Activated CD8-positive, alpha-beta T cell treated with anti-CD3 and anti-CD28 coated beads for 36 hours (primary cell): ENCODE measurements at regions not wholly inside any gene's neighbourhood (a gene's known extent, or its start where the extent isn't known, plus 50 kb on each side); places are given as distances from the start of the nearest gene placed in this dataset.
A peak's percentile ranks its signal among the peaks of the same experiment; 100 is the strongest.

Experiments
- ATAC-seq: fragments of 200-7000 bp; cut with Tn5 transposase; one replicate; pipeline ENCODE4 v1.10.0; 2021; ENCODE audit warnings: mild to moderate bottlenecking, moderate library complexity
- CTCF ChIA-PET: fragments of 350-600 bp; sonication (Branson Sonifier 250); formaldehyde crosslinking; loops from one replicate; lab custom pipeline; 2021; ENCODE audit warnings: antibody characterized with exemption; lab: Charles Lee
- POLR2A ChIA-PET: fragments of 350-600 bp; sonication (Branson Sonifier 250); formaldehyde crosslinking; loops from one replicate; lab custom pipeline; 2021; ENCODE audit warnings: antibody characterized with exemption; lab: Charles Lee
- DNase-seq: peaks from one replicate; pipeline ENCODE4 v3.0.0-alpha.2; 2020
- H3K27ac Mint-ChIP-seq: one replicate; pipeline ENCODE4 v1.8.0; 2021; ENCODE audit warnings: mild to moderate bottlenecking, mixed read lengths
- H3K27me3 Mint-ChIP-seq: one replicate; pipeline ENCODE4 v1.8.0; 2021; ENCODE audit warnings: mixed read lengths
- H3K36me3 Mint-ChIP-seq: one replicate; pipeline ENCODE4 v1.8.0; 2021; ENCODE audit warnings: low read depth, mixed read lengths
- H3K4me1 Mint-ChIP-seq: one replicate; pipeline ENCODE4 v1.8.0; 2021; ENCODE audit warnings: low read depth, mixed read lengths
- H3K4me3 Mint-ChIP-seq: one replicate; pipeline ENCODE4 v1.8.0; 2021; ENCODE audit warnings: mild to moderate bottlenecking, moderate library complexity, mixed read lengths
- H3K9me3 Mint-ChIP-seq: one replicate; pipeline ENCODE4 v1.8.0; 2021; ENCODE audit warnings: mixed read lengths
- intact Hi-C: fragments of 100-400 bp; cut with micrococcal nuclease; formaldehyde crosslinking; loops from one replicate; pipeline ENCODE4 v1.10.0; 2022
- TF ChIP-seq, protein P1 (sequence below): fragments of 200-600 bp; IDR thresholded peaks from one replicate; pipeline ENCODE4 v1.8.0; 2022; ENCODE audit warnings: antibody characterized with exemption, mild to moderate bottlenecking

DNA sequence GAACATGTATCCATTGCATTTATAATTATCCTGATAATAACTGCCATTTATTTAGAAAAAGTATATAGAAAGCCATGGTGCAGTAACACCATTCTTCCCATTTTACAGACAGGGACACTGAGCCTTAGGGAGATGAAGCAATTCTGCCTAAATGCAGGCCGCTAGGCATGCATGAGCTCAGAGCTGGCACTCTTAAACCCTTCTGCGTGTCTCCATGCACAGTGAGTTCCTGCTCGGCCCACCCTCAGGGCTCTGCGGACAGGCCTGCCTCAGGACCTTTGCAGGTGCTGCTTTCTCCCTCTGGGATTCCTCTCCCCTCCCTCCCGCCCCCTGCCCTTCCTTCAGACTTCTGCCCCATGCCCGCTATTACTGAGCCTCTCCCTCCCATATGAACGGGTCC lies 54.3 kb upstream of the WSB1 start:
- TF ChIP-seq, protein P1, sequence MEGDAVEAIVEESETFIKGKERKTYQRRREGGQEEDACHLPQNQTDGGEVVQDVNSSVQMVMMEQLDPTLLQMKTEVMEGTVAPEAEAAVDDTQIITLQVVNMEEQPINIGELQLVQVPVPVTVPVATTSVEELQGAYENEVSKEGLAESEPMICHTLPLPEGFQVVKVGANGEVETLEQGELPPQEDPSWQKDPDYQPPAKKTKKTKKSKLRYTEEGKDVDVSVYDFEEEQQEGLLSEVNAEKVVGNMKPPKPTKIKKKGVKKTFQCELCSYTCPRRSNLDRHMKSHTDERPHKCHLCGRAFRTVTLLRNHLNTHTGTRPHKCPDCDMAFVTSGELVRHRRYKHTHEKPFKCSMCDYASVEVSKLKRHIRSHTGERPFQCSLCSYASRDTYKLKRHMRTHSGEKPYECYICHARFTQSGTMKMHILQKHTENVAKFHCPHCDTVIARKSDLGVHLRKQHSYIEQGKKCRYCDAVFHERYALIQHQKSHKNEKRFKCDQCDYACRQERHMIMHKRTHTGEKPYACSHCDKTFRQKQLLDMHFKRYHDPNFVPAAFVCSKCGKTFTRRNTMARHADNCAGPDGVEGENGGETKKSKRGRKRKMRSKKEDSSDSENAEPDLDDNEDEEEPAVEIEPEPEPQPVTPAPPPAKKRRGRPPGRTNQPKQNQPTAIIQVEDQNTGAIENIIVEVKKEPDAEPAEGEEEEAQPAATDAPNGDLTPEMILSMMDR: no peak
- CTCF ChIA-PET: interaction anchor here (0.9 to 6.2 kb wide), 10 partner anchors 30 to 402 kb away, joined by 3 to 149 read pairs (median 4); no protein-coding TSS in a partner anchor
- Mint-ChIP-seq H3K4me1 (peaks cover 17% of the 10 kb centered on the region), H3K27me3 (peaks cover 6% of the 10 kb centered on the region), H3K4me3 (no peak overlapping the region), H3K9me3 (no peaks in the 10 kb centered on the region), H3K27ac (no peak overlapping the region), H3K36me3 (no peaks in the 10 kb centered on the region)
- intact Hi-C loops: loop anchor here (10.0 kb wide), 1 partner anchor 365 kb away; no protein-coding TSS in a partner anchor
- no peak for ATAC-seq
- DNase-seq: no peak
- POLR2A ChIA-PET: interaction anchor here (1.0 to 1.8 kb wide), 2 partner anchors 54 to 94 kb away, joined by 3 to 7 read pairs; partner anchors contain the start of gene WSB1

DNA sequence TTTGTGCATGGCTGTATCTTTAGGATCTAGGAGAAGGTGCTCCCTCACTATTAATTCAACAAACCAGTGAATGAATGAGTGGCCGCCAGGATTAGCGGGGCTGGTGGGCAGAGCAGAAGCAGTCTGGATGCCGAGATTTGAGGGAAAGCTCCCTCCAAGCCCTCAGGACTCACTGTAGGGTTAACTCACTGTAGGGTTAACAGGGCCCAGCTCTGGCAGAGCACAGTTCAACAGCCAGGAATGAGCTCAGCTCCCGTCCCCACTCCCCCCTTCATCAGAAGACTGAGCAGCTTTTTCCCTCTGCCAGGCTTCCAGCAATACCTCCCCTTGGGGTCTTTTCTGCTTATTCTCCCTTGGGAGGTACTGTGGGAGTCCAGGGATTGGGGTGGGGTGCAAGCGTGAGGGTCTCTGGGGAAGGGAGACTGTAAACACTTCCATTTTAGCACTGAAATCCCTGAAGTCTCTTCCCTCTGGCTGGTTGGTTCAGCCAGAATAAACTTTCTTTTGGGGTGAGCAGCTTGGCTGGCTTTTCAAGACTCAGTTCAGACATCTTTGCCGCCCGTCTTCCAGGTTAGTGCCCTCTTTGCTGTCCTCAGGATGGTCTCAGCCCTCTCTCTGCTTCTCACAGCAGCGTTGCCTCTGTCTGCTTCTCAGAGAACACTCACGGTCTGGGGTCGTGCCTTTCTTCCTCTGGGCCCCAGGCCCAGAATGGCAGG lies 53.7 kb upstream of the WSB1 start:
- H3K36me3 Mint-ChIP-seq: no peaks in the 10 kb centered on the region
- H3K9me3 Mint-ChIP-seq: no peaks in the 10 kb centered on the region
- H3K4me3 Mint-ChIP-seq: no peak overlapping the region
- no peak for DNase-seq
- TF ChIP-seq, protein P1: no peak
- intact Hi-C loops: loop anchor here (10.0 kb wide), 1 partner anchor 55 kb away; the partner anchor contains the start of gene WSB1
- no peak overlapping the region for H3K27ac Mint-ChIP-seq
- peaks cover 20% of the 10 kb centered on the region for H3K4me1 Mint-ChIP-seq
- H3K27me3 Mint-ChIP-seq: peaks cover 6% of the 10 kb centered on the region
- ATAC-seq: no peak
- ChIA-PET CTCF (interaction anchor here (1.0 to 3.4 kb wide), 4 partner anchors 54 to 360 kb away, joined by 3 to 22 read pairs (median 4); partner anchors contain the start of gene WSB1), POLR2A (no interaction called here)

DNA sequence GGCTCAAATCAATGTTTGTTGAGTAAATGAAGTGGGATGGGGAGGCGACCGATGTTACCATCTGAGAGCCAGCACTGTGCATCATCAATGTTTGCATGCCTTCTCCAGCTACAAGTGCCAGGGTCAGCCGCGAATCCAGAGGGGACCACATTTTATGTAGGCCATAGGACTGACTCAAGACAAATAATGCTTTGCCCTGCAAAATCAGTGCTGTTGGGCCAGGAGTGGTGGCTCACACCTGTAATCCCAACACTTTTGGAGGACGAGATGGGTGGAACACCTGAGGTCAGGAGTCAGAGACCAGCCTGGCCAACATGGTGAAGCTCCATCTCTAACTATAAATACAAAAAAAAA lies 53.1 kb upstream of the WSB1 start:
- POLR2A ChIA-PET: interaction anchor here (0.7 kb wide), 1 partner anchor 328 kb away, joined by 3 read pairs; no protein-coding TSS in a partner anchor
- intact Hi-C loops: loop anchor here (10.0 kb wide), 1 partner anchor 54 kb away; the partner anchor contains the start of gene WSB1
- ATAC-seq (no peak), DNase-seq (no peak)
- Mint-ChIP-seq H3K4me1 (peaks cover 20% of the 10 kb centered on the region), H3K36me3 (no peaks in the 10 kb centered on the region), H3K4me3 (no peak overlapping the region), H3K27ac (no peak overlapping the region), H3K27me3 (peaks cover 6% of the 10 kb centered on the region), H3K9me3 (no peaks in the 10 kb centered on the region)
- CTCF ChIA-PET: interaction anchor here (0.6 to 3.4 kb wide), 5 partner anchors 38 to 360 kb away, joined by 3 to 22 read pairs (median 3); partner anchors contain the start of gene WSB1
- TF ChIP-seq, protein P1: no peak

DNA sequence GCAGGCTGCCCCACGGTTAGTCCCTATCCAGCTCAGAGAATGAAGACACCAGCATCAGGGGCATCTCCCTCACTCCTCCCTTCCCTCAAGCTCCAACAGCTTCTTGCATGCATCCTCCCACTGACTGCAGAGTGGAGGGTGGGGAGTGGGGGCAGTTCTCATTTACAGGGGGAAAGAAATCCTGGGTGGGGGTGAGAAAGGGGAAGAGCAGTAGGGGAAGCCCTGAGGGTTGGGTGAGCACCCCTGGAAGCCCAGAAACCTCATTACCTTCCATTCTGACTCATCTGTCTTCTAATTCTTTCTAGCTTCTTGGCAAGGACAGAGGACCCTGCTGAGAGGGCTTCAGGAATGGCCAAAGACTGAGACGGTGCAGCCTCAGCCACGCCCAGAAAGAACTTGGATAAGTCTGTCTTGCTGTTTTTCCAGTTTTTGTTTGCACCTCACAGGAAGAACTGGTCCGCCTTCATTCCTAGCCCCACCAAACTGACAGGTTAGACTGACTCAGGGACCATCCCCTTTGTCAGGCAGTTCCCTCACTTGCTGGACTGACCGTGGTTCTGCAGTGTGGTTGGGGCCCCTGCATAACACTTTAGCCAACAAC lies 52.5 kb upstream of the WSB1 start:
- ATAC-seq: peak; percentile 34
- intact Hi-C loops: loop anchor here (10.0 kb wide), 1 partner anchor 53 kb away; the partner anchor contains the start of gene WSB1
- Mint-ChIP-seq H3K4me3 (no peak overlapping the region), H3K27ac (no peak overlapping the region), H3K27me3 (peaks cover 6% of the 10 kb centered on the region), H3K9me3 (no peaks in the 10 kb centered on the region), H3K36me3 (no peaks in the 10 kb centered on the region), H3K4me1 (peaks cover 20% of the 10 kb centered on the region)
- peak; percentile 17 for DNase-seq
- ChIA-PET CTCF (interaction anchor here (0.6 to 3.4 kb wide), 5 partner anchors 38 to 409 kb away, joined by 3 to 22 read pairs (median 3); partner anchors contain the start of gene WSB1), POLR2A (interaction anchor here (0.7 kb wide), 1 partner anchor 327 kb away, joined by 3 read pairs; no protein-coding TSS in a partner anchor)
- TF ChIP-seq, protein P1: no peak
